Neural progenitor cell (in vitro differentiated cells): ENCODE measurements at regions not wholly inside any gene's neighbourhood (a gene's known extent, or its start where the extent isn't known, plus 50 kb on each side); places are given as distances from the start of the nearest gene placed in this dataset.

Experiments used
- DNase-seq: peaks from one replicate; pipeline ENCODE4 v3.0.0-alpha.2; 2016; ENCODE audit warnings: low spot score
- H2AFZ ChIP-seq: fragments of 200-600 bp; sonication (generic); replicated peaks from 2 replicates; pipeline ENCODE4 v1.6.1; 2016; ENCODE audit warnings: antibody characterized with exemption
- H3F3A ChIP-seq: fragments of 200-600 bp; sonication (generic); 2 replicates; pipeline ENCODE4 v1.6.1; 2016; ENCODE audit warnings: antibody characterized with exemption, low read depth
- H3K27ac ChIP-seq: fragments of 200-600 bp; sonication (generic); 2 replicates; pipeline ENCODE4 v1.5.1; 2016; ENCODE audit warnings: mild to moderate bottlenecking
- H3K27me3 ChIP-seq: fragments of 200-600 bp; sonication (generic); 2 replicates; pipeline ENCODE4 v1.6.1; 2016; ENCODE audit warnings: mild to moderate bottlenecking, moderate library complexity
- H3K36me3 ChIP-seq: fragments of 200-600 bp; sonication (generic); 2 replicates; pipeline ENCODE4 v1.5.1; 2016
- H3K4me1 ChIP-seq: fragments of 200-600 bp; sonication (generic); 2 replicates; pipeline ENCODE4 v1.6.1; 2016; ENCODE audit warnings: mixed run types
- H3K4me2 ChIP-seq: fragments of 200-600 bp; sonication (generic); 2 replicates; pipeline ENCODE4 v1.6.1; 2016
- H3K4me3 ChIP-seq: fragments of 200-600 bp; sonication (generic); 2 replicates; pipeline ENCODE4 v1.5.1; 2016
- H3K79me2 ChIP-seq: fragments of 200-600 bp; sonication (generic); 2 replicates; pipeline ENCODE4 v1.6.1; 2016; ENCODE audit warnings: low read depth
- H3K9ac ChIP-seq: fragments of 200-600 bp; sonication (generic); 2 replicates; pipeline ENCODE4 v1.6.1; 2016
- H3K9me3 ChIP-seq: fragments of 200-600 bp; sonication (generic); 2 replicates; pipeline ENCODE4 v1.5.1; 2016; ENCODE audit warnings: low read depth
- H4K20me1 ChIP-seq: fragments of 200-600 bp; sonication (generic); 2 replicates; pipeline ENCODE4 v1.6.1; 2016; ENCODE audit warnings: low read depth
- H3K27ac Mint-ChIP-seq: 3 replicates; pipeline ENCODE4 v1.8.0; 2021; ENCODE audit warnings: mixed read lengths
- H3K27me3 Mint-ChIP-seq: 2 replicates; pipeline ENCODE4 v1.8.0; 2022; ENCODE audit warnings: low read depth, mild to moderate bottlenecking, inconsistent platforms, moderate library complexity, mixed read lengths; ENCODE audit not compliant: insufficient read depth
- H3K36me3 Mint-ChIP-seq: 3 replicates; pipeline ENCODE4 v1.8.0; 2021; ENCODE audit warnings: mixed read lengths
- H3K4me1 Mint-ChIP-seq: 3 replicates; pipeline ENCODE4 v1.8.0; 2021; ENCODE audit warnings: mixed read lengths
- H3K4me3 Mint-ChIP-seq: 3 replicates; pipeline ENCODE4 v1.8.0; 2021; ENCODE audit warnings: mild to moderate bottlenecking, moderate library complexity, mixed read lengths
- H3K9me3 Mint-ChIP-seq: 3 replicates; pipeline ENCODE4 v1.8.0; 2020; ENCODE audit warnings: mixed read lengths
- CTCF ChIP-seq: fragments of 200-600 bp; sonication (generic); IDR thresholded peaks from 2 replicates; pipeline ENCODE4 v1.5.1; 2017; ENCODE audit warnings: antibody characterized with exemption, mild to moderate bottlenecking
- EZH2 ChIP-seq: fragments of 200-600 bp; sonication (generic); IDR thresholded peaks from 2 replicates; pipeline ENCODE4 v1.6.1; 2017; ENCODE audit warnings: antibody characterized with exemption, mild to moderate bottlenecking, moderate library complexity
- EZH2phosphoT487 ChIP-seq: fragments of 200-600 bp; sonication (generic); IDR thresholded peaks from 2 replicates; pipeline ENCODE4 v1.6.1; 2017; ENCODE audit warnings: antibody characterized with exemption

GRCh38 chr7:156089222-156089621, 277.0 kb upstream of the SHH start:
- no peaks in the 10 kb centered on the region for H3K4me1 ChIP-seq
- Mint-ChIP-seq H3K36me3 (no peaks in the 10 kb centered on the region), H3K4me1 (no peaks in the 10 kb centered on the region), H3K27me3 (peaks cover 7% of the 10 kb centered on the region), H3K9me3 (no peaks in the 10 kb centered on the region), H3K4me3 (no peak overlapping the region), H3K27ac (no peak overlapping the region)
- no peaks in the 10 kb centered on the region for H3F3A ChIP-seq
- no peaks in the 10 kb centered on the region for H4K20me1 ChIP-seq
- no peak overlapping the region for H2AFZ ChIP-seq
- H3K27ac ChIP-seq: no peak overlapping the region
- no peak overlapping the region for H3K4me3 ChIP-seq
- H3K27me3 ChIP-seq: no peaks in the 10 kb centered on the region
- no peak overlapping the region for H3K4me2 ChIP-seq
- no peaks in the 10 kb centered on the region for H3K79me2 ChIP-seq
- H3K9me3 ChIP-seq: no peaks in the 10 kb centered on the region
- TF ChIP-seq EZH2phosphoT487 (no peak), EZH2 (no peak), CTCF (no peak)
- no peaks in the 10 kb centered on the region for H3K36me3 ChIP-seq
- DNase-seq: no peak
- no peak overlapping the region for H3K9ac ChIP-seq

- no peaks in the 10 kb centered on the region for H3F3A ChIP-seq
- no peak overlapping the region for H3K9ac ChIP-seq
- peaks cover under 1% of the 10 kb centered on the region for H3K4me1 Mint-ChIP-seq
- no peaks in the 10 kb centered on the region for H3K36me3 Mint-ChIP-seq
- H3K9me3 Mint-ChIP-seq: no peaks in the 10 kb centered on the region
- H3K9me3 ChIP-seq: no peaks in the 10 kb centered on the region
- H3K4me2 ChIP-seq: no peak overlapping the region
- no peak for DNase-seq
- no peak overlapping the region for H3K27ac ChIP-seq
- H3K27ac Mint-ChIP-seq: no peak overlapping the region
- peaks cover 7% of the 10 kb centered on the region for H3K27me3 Mint-ChIP-seq
- H3K79me2 ChIP-seq: no peaks in the 10 kb centered on the region
- no peaks in the 10 kb centered on the region for H3K36me3 ChIP-seq
- H3K4me1 ChIP-seq: no peaks in the 10 kb centered on the region
- no peak overlapping the region for H3K4me3 Mint-ChIP-seq
- no peak overlapping the region for H2AFZ ChIP-seq
- no peaks in the 10 kb centered on the region for H4K20me1 ChIP-seq
- TF ChIP-seq EZH2phosphoT487: no peak
- TF ChIP-seq CTCF: no peak
- TF ChIP-seq EZH2: no peak
- H3K27me3 ChIP-seq: no peaks in the 10 kb centered on the region
- no peak overlapping the region for H3K4me3 ChIP-seq
Measured at GRCh38 chr7:156088115-156088514, 275.9 kb upstream of the SHH start.

GRCh38 chr7:156082048-156083040, 270.1 kb upstream of the SHH start:
- H4K20me1 ChIP-seq: no peaks in the 10 kb centered on the region
- Mint-ChIP-seq H3K9me3 (no peaks in the 10 kb centered on the region), H3K36me3 (no peaks in the 10 kb centered on the region), H3K4me1 (peaks cover 2% of the 10 kb centered on the region), H3K4me3 (no peak overlapping the region), H3K27me3 (peaks cover 8% of the 10 kb centered on the region), H3K27ac (no peak overlapping the region)
- no peaks in the 10 kb centered on the region for H3K4me1 ChIP-seq
- H3K9me3 ChIP-seq: no peaks in the 10 kb centered on the region
- TF ChIP-seq CTCF (no peak), EZH2 (no peak), EZH2phosphoT487 (no peak)
- H3K36me3 ChIP-seq: no peaks in the 10 kb centered on the region
- no peaks in the 10 kb centered on the region for H3F3A ChIP-seq
- no peak overlapping the region for H3K4me2 ChIP-seq
- H3K27ac ChIP-seq: no peak overlapping the region
- H3K4me3 ChIP-seq: no peak overlapping the region
- no peak overlapping the region for H3K9ac ChIP-seq
- H3K79me2 ChIP-seq: no peaks in the 10 kb centered on the region
- DNase-seq: no peak
- no peaks in the 10 kb centered on the region for H3K27me3 ChIP-seq
- no peak overlapping the region for H2AFZ ChIP-seq
